GM21526 (cell line): ENCODE measurements at regions not wholly inside any gene's neighbourhood (a gene's known extent, or its start where the extent isn't known, plus 50 kb on each side); places are given as distances from the start of the nearest gene placed in this dataset.

Source experiments
- ATAC-seq: cut with Tn5 transposase; IDR thresholded peaks from one replicate; pipeline ENCODE4 v1.9.1; 2021; ENCODE audit warnings: moderate library complexity; ENCODE audit not compliant: unreplicated experiment, low FRiP score

GRCh38 chr21:16389643-16390042, 659.9 kb downstream of the USP25 start:
- no peak for ATAC-seq

- no peak for ATAC-seq
Measured at GRCh38 chr21:16395285-16395684, 665.5 kb downstream of the USP25 start.

- ATAC-seq, result no peak
Measured at GRCh38 chr21:16402752-16403151, 673.0 kb downstream of the USP25 start.

GRCh38 chr21:16404776-16405175, 675.0 kb downstream of the USP25 start:
- no peak for ATAC-seq

GRCh38 chr21:16406355-16406754, 676.6 kb downstream of the USP25 start:
- no peak for ATAC-seq

- ATAC-seq, result no peak
Measured at GRCh38 chr21:16407403-16408240, 677.8 kb downstream of the USP25 start.

- ATAC-seq, result no peak
Measured at GRCh38 chr21:16408280-16408679, 678.5 kb downstream of the USP25 start.

- no peak for ATAC-seq
Measured at GRCh38 chr21:16409352-16409751, 679.6 kb downstream of the USP25 start.

GRCh38 chr21:16418226-16418625, 688.4 kb downstream of the USP25 start:
- ATAC-seq, result no peak

GRCh38 chr21:16418642-16419041, 688.9 kb downstream of the USP25 start:
- ATAC-seq, result no peak

GRCh38 chr21:16419188-16419921, 689.6 kb downstream of the USP25 start:
- ATAC-seq, result no peak

- no peak for ATAC-seq
Measured at GRCh38 chr21:16420031-16420724, 690.4 kb downstream of the USP25 start.

GRCh38 chr21:16421007-16421406, 691.2 kb downstream of the USP25 start:
- ATAC-seq, result no peak

GRCh38 chr21:16421965-16422364, 692.2 kb downstream of the USP25 start:
- no peak for ATAC-seq

- no peak for ATAC-seq
Measured at GRCh38 chr21:16422702-16423101, 692.9 kb downstream of the USP25 start.

GRCh38 chr21:16423921-16424320, 694.1 kb downstream of the USP25 start:
- ATAC-seq, result no peak

GRCh38 chr21:16424331-16424751, 694.6 kb downstream of the USP25 start:
- ATAC-seq, result no peak

GRCh38 chr21:16425376-16425775, 695.6 kb downstream of the USP25 start:
- no peak for ATAC-seq

- ATAC-seq, result no peak
Measured at GRCh38 chr21:16426936-16427335, 697.2 kb downstream of the USP25 start.

GRCh38 chr21:16427587-16428087, 697.9 kb downstream of the USP25 start:
- ATAC-seq, result no peak

GRCh38 chr21:16437586-16437985, 707.8 kb downstream of the USP25 start:
- ATAC-seq, result no peak
